ENCODE measurements at regions not wholly inside any gene's neighbourhood (a gene's known extent, or its start where the extent isn't known, plus 50 kb on each side); places are given as distances from the start of the nearest gene placed in this dataset.

DNA sequence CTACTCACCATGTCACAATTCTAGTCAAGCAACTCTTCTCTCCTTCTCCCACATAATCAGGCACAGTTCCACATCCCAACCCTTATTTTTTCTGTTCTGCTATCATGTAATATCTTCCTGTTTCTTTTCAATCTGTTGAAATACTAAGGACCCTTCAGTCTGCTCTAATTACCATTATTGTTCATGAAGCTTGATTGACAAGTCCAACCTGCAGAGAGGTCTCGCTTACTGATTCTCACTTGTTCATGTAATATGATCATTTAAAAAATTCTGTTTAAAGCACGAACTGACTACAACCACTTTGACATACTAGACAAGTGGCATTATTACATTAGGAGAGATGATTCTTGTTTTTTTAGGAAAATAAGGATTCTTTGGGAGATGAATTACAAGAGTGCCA is 108.6 kb upstream of the MAD2L1 start:
- Histone ChIP-seq H3K4me3 (no peak overlapping the region), H3K27me3 (no peaks in the 10 kb centered on the region), H3K9ac (no peak overlapping the region), H3K4me2 (no peak overlapping the region), H4K20me1 (no peaks in the 10 kb centered on the region), H3K36me3 (no peaks in the 10 kb centered on the region), H3K9me3 (no peaks in the 10 kb centered on the region), H3K4me1 (no peaks in the 10 kb centered on the region), H3K27ac (no peak overlapping the region)
- TF ChIP-seq Cebpa-rat (IDR thresholded peaks at IDR 0.05): no peak

GRCh38 chr4:120163895-120164294 is 97.2 kb upstream of the MAD2L1 start:
- no peak overlapping the region for H3K9ac ChIP-seq
- H3K4me3 ChIP-seq: no peak overlapping the region
- H4K20me1 ChIP-seq: no peaks in the 10 kb centered on the region
- H3K36me3 ChIP-seq: no peaks in the 10 kb centered on the region
- no peak for TF ChIP-seq Cebpa-rat (IDR thresholded peaks at IDR 0.05)
- no peak overlapping the region for H3K4me2 ChIP-seq
- no peaks in the 10 kb centered on the region for H3K4me1 ChIP-seq
- H3K27ac ChIP-seq: no peak overlapping the region
- no peaks in the 10 kb centered on the region for H3K27me3 ChIP-seq
- no peaks in the 10 kb centered on the region for H3K9me3 ChIP-seq

- Histone ChIP-seq H3K27me3 (no peaks in the 10 kb centered on the region), H3K36me3 (no peaks in the 10 kb centered on the region), H3K27ac (no peak overlapping the region), H4K20me1 (no peaks in the 10 kb centered on the region), H3K4me1 (no peaks in the 10 kb centered on the region), H3K4me3 (no peak overlapping the region), H3K9ac (no peak overlapping the region), H3K9me3 (no peaks in the 10 kb centered on the region), H3K4me2 (no peak overlapping the region)
- TF ChIP-seq Cebpa-rat (IDR thresholded peaks at IDR 0.05): no peak
Measured at GRCh38 chr4:120158841-120159463, 92.3 kb upstream of the MAD2L1 start.

- Histone ChIP-seq H3K9me3 (no peaks in the 10 kb centered on the region), H4K20me1 (no peaks in the 10 kb centered on the region), H3K36me3 (no peaks in the 10 kb centered on the region), H3K27ac (no peak overlapping the region), H3K4me3 (no peak overlapping the region), H3K4me2 (no peak overlapping the region), H3K27me3 (no peaks in the 10 kb centered on the region), H3K9ac (no peak overlapping the region), H3K4me1 (no peaks in the 10 kb centered on the region)
- TF ChIP-seq Cebpa-rat (IDR thresholded peaks at IDR 0.05): no peak
Measured at GRCh38 chr4:120158046-120158445, 91.4 kb upstream of the MAD2L1 start.

DNA sequence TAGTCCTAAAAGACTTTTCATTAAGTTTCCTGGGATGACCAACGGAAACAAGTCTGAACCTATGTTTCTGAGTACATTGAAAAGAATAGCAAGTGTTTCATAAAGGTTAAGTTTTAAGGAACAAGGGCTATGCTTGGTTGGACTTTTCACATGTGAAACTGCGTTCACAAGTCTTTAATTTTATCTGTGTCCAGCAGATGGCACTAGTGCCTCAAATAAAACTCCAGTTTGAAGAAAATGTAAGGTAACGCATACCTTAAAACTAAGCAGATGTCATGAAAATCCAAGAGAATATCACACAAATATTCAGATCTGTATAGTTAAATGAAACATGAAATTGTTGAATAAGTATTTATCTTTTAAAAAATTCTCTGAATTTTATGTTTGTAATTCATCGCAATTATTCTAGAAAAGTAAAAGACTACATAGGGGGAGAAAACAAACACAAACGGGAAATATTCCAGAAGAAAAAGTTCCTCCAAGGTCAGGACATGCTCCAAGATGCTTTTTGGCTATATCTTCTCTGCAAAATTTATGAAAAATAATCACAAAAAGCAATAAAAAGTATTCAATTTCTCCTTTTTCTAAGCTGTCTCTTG is 89.6 kb upstream of the MAD2L1 start:
- no peak overlapping the region for H3K27ac ChIP-seq
- TF ChIP-seq Cebpa-rat (IDR thresholded peaks at IDR 0.05): no peak

GRCh38 chr4:120155287-120155686 is 88.6 kb upstream of the MAD2L1 start:
- no peak overlapping the region for H3K9ac ChIP-seq
- no peak overlapping the region for H3K4me2 ChIP-seq
- H3K27me3 ChIP-seq: no peaks in the 10 kb centered on the region
- no peak overlapping the region for H3K27ac ChIP-seq
- no peak for TF ChIP-seq Cebpa-rat (IDR thresholded peaks at IDR 0.05)
- H3K9me3 ChIP-seq: no peaks in the 10 kb centered on the region
- H3K36me3 ChIP-seq: no peaks in the 10 kb centered on the region
- H4K20me1 ChIP-seq: no peaks in the 10 kb centered on the region
- H3K4me1 ChIP-seq: no peaks in the 10 kb centered on the region
- H3K4me3 ChIP-seq: no peak overlapping the region

More for the DNA sequence above, 89.6 kb upstream of the MAD2L1 start:
- no peaks in the 10 kb centered on the region for H3K4me1 ChIP-seq
- no peaks in the 10 kb centered on the region for H3K36me3 ChIP-seq
- H3K4me3 ChIP-seq: no peak overlapping the region
- H4K20me1 ChIP-seq: no peaks in the 10 kb centered on the region
- no peaks in the 10 kb centered on the region for H3K27me3 ChIP-seq
- H3K9me3 ChIP-seq: no peaks in the 10 kb centered on the region
- no peak overlapping the region for H3K9ac ChIP-seq
- H3K4me2 ChIP-seq: no peak overlapping the region

DNA sequence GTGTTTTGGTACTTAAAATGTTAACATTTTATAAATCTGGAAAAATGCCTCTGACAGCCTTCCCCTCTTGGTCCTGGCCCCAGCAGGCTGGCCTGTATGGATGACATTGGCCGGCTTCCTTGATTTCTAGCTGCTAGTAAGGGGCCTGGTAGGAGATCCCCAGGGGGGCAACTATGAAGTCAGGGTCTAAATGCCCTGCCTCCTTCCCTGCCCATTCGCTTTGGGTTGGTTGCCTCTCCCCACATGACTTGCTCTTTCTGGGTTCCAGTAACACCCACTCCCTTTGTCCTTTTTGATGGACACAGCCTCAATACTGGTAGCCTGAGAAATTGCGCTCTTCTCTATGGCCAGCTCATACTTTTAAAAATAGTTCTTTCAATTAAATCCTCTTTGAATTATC is 78.0 kb upstream of the MAD2L1 start:
- Histone ChIP-seq H3K27me3 (no peaks in the 10 kb centered on the region), H3K4me3 (no peak overlapping the region)

GRCh38 chr4:120144041-120144440 is 77.4 kb upstream of the MAD2L1 start:
- H3K4me1 ChIP-seq: no peaks in the 10 kb centered on the region
- TF ChIP-seq Cebpa-rat (IDR thresholded peaks at IDR 0.05): no peak
- no peak overlapping the region for H3K4me3 ChIP-seq
- no peak overlapping the region for H3K9ac ChIP-seq
- no peaks in the 10 kb centered on the region for H3K9me3 ChIP-seq
- no peaks in the 10 kb centered on the region for H3K36me3 ChIP-seq
- H3K27me3 ChIP-seq: no peaks in the 10 kb centered on the region
- H4K20me1 ChIP-seq: no peaks in the 10 kb centered on the region
- H3K27ac ChIP-seq: no peak overlapping the region
- no peak overlapping the region for H3K4me2 ChIP-seq

More for the DNA sequence above, 78.0 kb upstream of the MAD2L1 start:
- H3K4me1 ChIP-seq: no peaks in the 10 kb centered on the region
- no peak overlapping the region for H3K4me2 ChIP-seq
- no peak overlapping the region for H3K27ac ChIP-seq
- no peak for TF ChIP-seq Cebpa-rat (IDR thresholded peaks at IDR 0.05)
- no peak overlapping the region for H3K9ac ChIP-seq
- H3K9me3 ChIP-seq: no peaks in the 10 kb centered on the region
- H3K36me3 ChIP-seq: no peaks in the 10 kb centered on the region
- H4K20me1 ChIP-seq: no peaks in the 10 kb centered on the region

- TF ChIP-seq Cebpa-rat (IDR thresholded peaks at IDR 0.05): no peak
- H3K36me3 ChIP-seq: no peaks in the 10 kb centered on the region
- H3K4me3 ChIP-seq: no peak overlapping the region
- no peaks in the 10 kb centered on the region for H3K27me3 ChIP-seq
- no peak overlapping the region for H3K4me2 ChIP-seq
- H3K4me1 ChIP-seq: no peaks in the 10 kb centered on the region
- H3K9ac ChIP-seq: no peak overlapping the region
- H3K27ac ChIP-seq: no peak overlapping the region
- no peaks in the 10 kb centered on the region for H3K9me3 ChIP-seq
- H4K20me1 ChIP-seq: no peaks in the 10 kb centered on the region
Measured at GRCh38 chr4:120139392-120139791, 72.7 kb upstream of the MAD2L1 start.

DNA sequence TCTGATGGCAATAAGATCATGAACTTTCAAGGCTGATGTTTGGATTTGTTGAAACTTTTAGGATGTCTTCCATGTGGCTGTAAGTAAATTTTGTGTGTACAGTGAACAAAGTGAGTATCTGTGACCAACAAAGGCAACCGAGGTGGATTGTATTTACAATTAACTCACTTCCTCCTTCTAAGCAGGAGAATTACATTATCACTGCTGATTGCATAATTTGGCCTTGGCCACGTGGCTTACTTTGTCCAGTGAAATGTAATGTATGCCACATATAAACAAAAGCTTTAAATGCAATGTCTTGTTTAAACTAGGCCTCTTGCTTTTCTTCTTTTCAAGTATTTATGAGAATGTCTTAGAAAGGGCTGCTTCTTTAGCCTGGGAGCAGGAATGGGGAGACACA is 66.3 kb upstream of the MAD2L1 start:
- no peak for TF ChIP-seq Cebpa-rat (IDR thresholded peaks at IDR 0.05)

More for the DNA sequence above, 66.3 kb upstream of the MAD2L1 start:
- H3K9me3 ChIP-seq: no peaks in the 10 kb centered on the region
- H3K4me3 ChIP-seq: no peak overlapping the region
- H3K27me3 ChIP-seq: no peaks in the 10 kb centered on the region
- H3K36me3 ChIP-seq: no peaks in the 10 kb centered on the region
- H3K4me1 ChIP-seq: no peaks in the 10 kb centered on the region
- no peaks in the 10 kb centered on the region for H4K20me1 ChIP-seq
- no peak overlapping the region for H3K4me2 ChIP-seq
- no peak overlapping the region for H3K9ac ChIP-seq
- no peak overlapping the region for H3K27ac ChIP-seq

Measured in BLaER1 (cell line).